Stomach smooth muscle (tissue), 2 donors: ENCODE measurements at regions not wholly inside any gene's neighbourhood (a gene's known extent, or its start where the extent isn't known, plus 50 kb on each side); places are given as distances from the start of the nearest gene placed in this dataset.

Experiments
- H3K27ac ChIP-seq: one replicate; pipeline ENCODE4 v1.7.0; 2013; ENCODE audit warnings: mild to moderate bottlenecking, low read length, inconsistent platforms
- H3K27me3 ChIP-seq, 2 donors: one replicate each; pipeline ENCODE4 v1.7.0; 2013; ENCODE audit warnings: low read length in 2 of 2; ENCODE audit not compliant: insufficient read depth in 2 of 2, control insufficient read depth in 1 of 2
- H3K36me3 ChIP-seq, 2 donors: one replicate each; pipeline ENCODE4 v1.7.0; 2013; ENCODE audit warnings: low read length in 2 of 2; ENCODE audit not compliant: control insufficient read depth in 2 of 2, insufficient read depth in 2 of 2
- H3K4me1 ChIP-seq: one replicate; pipeline ENCODE4 v1.7.0; 2013; ENCODE audit warnings: low read length; ENCODE audit not compliant: control insufficient read depth, insufficient read depth
- H3K4me3 ChIP-seq, 2 donors: one replicate each; pipeline ENCODE4 v1.7.0; 2013; ENCODE audit warnings: low read length in 2 of 2
- H3K9ac ChIP-seq, 2 donors: one replicate each; pipeline ENCODE4 v1.7.0; 2013; ENCODE audit warnings: low read length in 2 of 2, mild to moderate bottlenecking in 1 of 2
- H3K9me3 ChIP-seq, 2 donors: one replicate each; pipeline ENCODE4 v1.7.0; 2013; ENCODE audit warnings: low read length in 2 of 2; ENCODE audit not compliant: control insufficient read depth in 2 of 2
- donor health status: healthy.
- donor health status: Pancreatic carcinoma.

DNA sequence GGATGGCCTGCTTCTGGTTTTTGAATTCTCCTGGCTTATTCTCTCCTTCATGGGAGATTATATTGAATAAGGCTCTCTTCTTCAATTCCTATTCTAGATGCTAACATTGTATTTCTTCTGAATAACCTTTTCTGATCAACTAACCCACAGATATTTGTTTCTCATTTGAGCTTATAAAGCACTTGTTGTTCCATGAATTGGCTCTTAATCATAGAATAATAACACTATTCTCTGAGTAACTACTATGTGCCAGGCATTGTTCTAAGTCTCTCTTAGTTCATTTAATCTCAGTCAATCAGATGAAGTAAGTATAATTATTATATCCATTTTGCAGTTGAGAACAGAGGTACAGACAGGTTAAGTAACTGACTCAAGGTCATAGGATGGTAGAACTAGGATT is 136.3 kb upstream of the MLIP start:
- Histone ChIP-seq H3K27ac (no peak overlapping the region), H3K9ac (no peak overlapping the region), H3K9me3 (no peaks in the 10 kb centered on the region), H3K4me1 (no peaks in the 10 kb centered on the region), H3K36me3 (no peaks in the 10 kb centered on the region), H3K4me3 (no peak overlapping the region), H3K27me3 (no peaks in the 10 kb centered on the region)

- H3K27ac ChIP-seq = no peak overlapping the region
- H3K27me3 ChIP-seq = no peaks in the 10 kb centered on the region
- H3K36me3 ChIP-seq = no peaks in the 10 kb centered on the region
- H3K4me3 ChIP-seq = no peak overlapping the region
- no peak overlapping the region for H3K9ac ChIP-seq
- H3K9me3 ChIP-seq = no peaks in the 10 kb centered on the region
- no peaks in the 10 kb centered on the region for H3K4me1 ChIP-seq
Measured at GRCh38 chr6:53975941-53976615, 135.2 kb upstream of the MLIP start.

DNA sequence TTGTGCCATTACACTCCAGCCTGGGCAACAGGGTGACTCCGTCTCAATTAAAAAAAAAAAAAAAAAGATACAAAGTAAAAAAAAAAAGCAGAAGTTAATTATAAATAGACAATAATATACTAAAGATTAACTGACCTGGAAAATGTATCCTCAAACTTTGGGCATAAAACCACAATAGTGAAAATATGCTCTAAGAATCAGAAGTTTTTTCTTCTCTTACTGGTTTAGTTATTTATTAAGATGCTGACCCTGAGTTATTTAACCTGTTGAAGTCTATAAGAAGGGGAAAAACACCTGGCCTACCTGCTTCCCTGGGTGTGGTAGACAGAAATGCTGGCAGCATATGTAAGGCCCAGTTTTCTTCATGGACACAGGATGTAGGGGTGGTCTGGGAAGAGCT is 133.7 kb upstream of the MLIP start:
- no peaks in the 10 kb centered on the region for H3K4me1 ChIP-seq
- H3K27ac ChIP-seq = no peak overlapping the region
- no peak overlapping the region for H3K9ac ChIP-seq
- no peaks in the 10 kb centered on the region for H3K27me3 ChIP-seq
- no peaks in the 10 kb centered on the region for H3K36me3 ChIP-seq
- no peak overlapping the region for H3K4me3 ChIP-seq
- H3K9me3 ChIP-seq = no peaks in the 10 kb centered on the region

DNA sequence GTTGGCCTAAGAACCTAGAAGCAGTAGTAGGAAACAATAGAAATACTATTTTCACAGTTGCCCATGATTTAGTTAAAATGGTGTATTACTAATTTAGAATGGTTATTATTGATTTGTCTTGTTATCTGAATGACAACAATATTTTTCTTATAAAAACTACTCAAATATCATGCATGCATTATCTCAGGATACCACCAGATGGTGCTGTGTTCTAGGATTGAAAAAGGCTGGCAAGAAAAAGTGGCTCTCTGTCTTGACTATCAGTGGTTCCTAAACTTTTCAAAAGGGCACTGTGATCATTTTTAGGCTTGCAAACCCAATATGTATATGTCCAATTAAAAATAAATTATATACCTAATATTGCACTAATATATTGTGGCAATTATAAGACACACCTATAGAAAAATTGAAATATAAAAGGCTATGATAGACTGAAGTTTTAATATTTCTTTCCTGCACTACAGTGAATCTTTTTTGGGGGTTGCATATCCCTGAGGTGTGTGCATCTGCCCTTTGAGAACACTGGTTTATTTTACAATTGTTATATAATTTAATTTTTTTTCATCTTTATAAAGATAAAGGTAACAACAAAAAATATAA is 131.7 kb upstream of the MLIP start:
- Histone ChIP-seq H3K27me3 (no peaks in the 10 kb centered on the region), H3K27ac (no peak overlapping the region), H3K4me3 (no peak overlapping the region), H3K9me3 (no peaks in the 10 kb centered on the region), H3K36me3 (no peaks in the 10 kb centered on the region), H3K4me1 (no peaks in the 10 kb centered on the region), H3K9ac (no peak overlapping the region)

GRCh38 chr6:53982366-53983050 is 128.7 kb upstream of the MLIP start:
- Histone ChIP-seq H3K9ac (no peak overlapping the region), H3K4me3 (no peak overlapping the region), H3K4me1 (no peaks in the 10 kb centered on the region), H3K27me3 (no peaks in the 10 kb centered on the region), H3K27ac (no peak overlapping the region), H3K36me3 (no peaks in the 10 kb centered on the region), H3K9me3 (no peaks in the 10 kb centered on the region)

- Histone ChIP-seq H3K27me3 (no peaks in the 10 kb centered on the region), H3K4me3 (no peak overlapping the region), H3K27ac (no peak overlapping the region), H3K36me3 (no peaks in the 10 kb centered on the region), H3K4me1 (no peaks in the 10 kb centered on the region), H3K9me3 (no peaks in the 10 kb centered on the region), H3K9ac (no peak overlapping the region)
Measured at GRCh38 chr6:53983301-53983700, 127.9 kb upstream of the MLIP start.

- no peak overlapping the region for H3K4me3 ChIP-seq
- H3K27me3 ChIP-seq = no peaks in the 10 kb centered on the region
- no peak overlapping the region for H3K27ac ChIP-seq
- no peak overlapping the region for H3K9ac ChIP-seq
- H3K9me3 ChIP-seq = no peaks in the 10 kb centered on the region
- H3K4me1 ChIP-seq = no peaks in the 10 kb centered on the region
- H3K36me3 ChIP-seq = no peaks in the 10 kb centered on the region
Measured at GRCh38 chr6:53984163-53984562, 127.1 kb upstream of the MLIP start.

DNA sequence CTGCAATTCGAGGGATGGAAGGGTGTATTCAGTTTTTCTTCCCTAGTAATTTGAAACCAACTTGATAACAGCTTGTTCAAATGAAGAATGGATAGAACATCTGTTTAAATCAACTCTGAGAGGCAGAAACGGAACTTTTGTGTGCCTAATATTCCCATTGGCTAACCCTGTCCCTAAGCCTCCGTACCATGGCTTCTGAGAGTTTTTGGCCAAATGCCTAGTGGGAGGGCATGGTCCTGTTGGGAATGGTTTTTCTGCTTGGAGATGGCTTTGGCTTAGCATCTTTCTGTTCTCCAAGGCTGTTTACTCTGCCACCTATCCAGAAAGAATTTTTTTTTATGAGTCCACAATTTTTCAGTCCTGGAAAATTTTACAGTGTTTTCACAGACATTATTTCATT is 126.7 kb upstream of the MLIP start:
- Histone ChIP-seq H3K36me3 (no peaks in the 10 kb centered on the region), H3K27ac (no peak overlapping the region), H3K4me3 (no peak overlapping the region), H3K27me3 (no peaks in the 10 kb centered on the region), H3K9me3 (no peaks in the 10 kb centered on the region), H3K9ac (no peak overlapping the region), H3K4me1 (no peaks in the 10 kb centered on the region)

- H3K36me3 ChIP-seq = no peaks in the 10 kb centered on the region
- H3K9ac ChIP-seq = no peak overlapping the region
- H3K27me3 ChIP-seq = no peaks in the 10 kb centered on the region
- H3K27ac ChIP-seq = no peak overlapping the region
- H3K4me3 ChIP-seq = no peak overlapping the region
- no peaks in the 10 kb centered on the region for H3K4me1 ChIP-seq
- H3K9me3 ChIP-seq = no peaks in the 10 kb centered on the region
Measured at GRCh38 chr6:53985366-53985765, 125.9 kb upstream of the MLIP start.

DNA sequence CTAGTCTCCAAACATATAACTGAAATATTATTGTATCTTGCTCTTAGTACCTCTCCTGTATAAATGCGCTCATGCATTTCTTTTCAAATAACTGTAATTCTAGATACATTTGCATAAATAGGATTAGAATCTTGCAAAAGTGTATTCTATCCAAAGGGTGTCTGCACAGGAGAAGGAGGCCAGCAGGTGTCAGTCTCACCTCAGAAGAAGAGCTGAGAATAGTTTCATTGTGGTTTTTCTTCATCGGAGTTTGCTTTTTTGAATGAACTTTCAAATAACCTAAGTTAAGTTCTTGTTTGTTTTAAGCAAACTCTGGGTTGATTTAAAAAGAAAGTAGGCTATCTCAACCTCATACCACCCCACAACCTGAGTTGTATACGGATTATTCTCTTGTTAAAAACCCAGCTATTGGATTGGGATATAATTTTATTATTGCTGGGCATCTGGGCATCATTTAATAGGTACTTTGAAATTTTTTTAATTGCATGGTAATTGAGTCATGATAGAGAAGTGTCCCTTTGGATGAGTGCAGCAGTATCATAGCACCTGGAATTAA is 125.0 kb upstream of the MLIP start:
- H3K4me1 ChIP-seq = no peaks in the 10 kb centered on the region
- no peaks in the 10 kb centered on the region for H3K27me3 ChIP-seq
- H3K9ac ChIP-seq = no peak overlapping the region
- H3K27ac ChIP-seq = no peak overlapping the region
- no peaks in the 10 kb centered on the region for H3K36me3 ChIP-seq
- H3K4me3 ChIP-seq = peak overlapping the region in 1 of 2 donors; percentile 49
- H3K9me3 ChIP-seq = no peaks in the 10 kb centered on the region
